Progenitor cell of endocrine pancreas (in vitro differentiated cells): ENCODE measurements at regions not wholly inside any gene's neighbourhood (a gene's known extent, or its start where the extent isn't known, plus 50 kb on each side); places are given as distances from the start of the nearest gene placed in this dataset.

Source experiments
- DNase-seq: peaks from one replicate; pipeline ENCODE4 v3.0.0; 2021; ENCODE audit warnings: low spot score; ENCODE audit not compliant: unreplicated experiment
- H3K27ac Mint-ChIP-seq: 2 replicates; pipeline ENCODE4 v1.8.0; 2021; ENCODE audit warnings: mild to moderate bottlenecking, moderate library complexity, mixed read lengths
- H3K27me3 Mint-ChIP-seq: 2 replicates; pipeline ENCODE4 v1.8.0; 2021; ENCODE audit warnings: mixed read lengths
- H3K36me3 Mint-ChIP-seq: 2 replicates; pipeline ENCODE4 v1.8.0; 2022; ENCODE audit warnings: mixed read lengths; ENCODE audit not compliant: insufficient read depth
- H3K4me1 Mint-ChIP-seq: 2 replicates; pipeline ENCODE4 v1.8.0; 2021; ENCODE audit warnings: low read depth, mixed read lengths
- H3K4me3 Mint-ChIP-seq: 2 replicates; pipeline ENCODE4 v1.8.0; 2021; ENCODE audit warnings: low read depth, mild to moderate bottlenecking, moderate library complexity, mixed read lengths
- H3K9me3 Mint-ChIP-seq: 2 replicates; pipeline ENCODE4 v1.8.0; 2021; ENCODE audit warnings: low read depth, mixed read lengths
- CTCF ChIP-seq: fragments of 200-600 bp; sonication (generic); IDR thresholded peaks from one replicate; pipeline ENCODE4 v1.5.0; 2021; ENCODE audit warnings: antibody characterized with exemption, mild to moderate bottlenecking; ENCODE audit not compliant: unreplicated experiment

- Mint-ChIP-seq H3K27ac (no peak overlapping the region), H3K27me3 (peaks cover under 1% of the 10 kb centered on the region), H3K4me3 (no peak overlapping the region)
Measured at GRCh38 chr7:142331941-142332340, 74.1 kb upstream of the PRSS58 start.

GRCh38 chr7:142329062-142329790 is 71.4 kb upstream of the PRSS58 start:
- TF ChIP-seq CTCF, result no peak
- Mint-ChIP-seq H3K27ac (peak overlapping the region; percentile 15), H3K36me3 (no peaks in the 10 kb centered on the region), H3K4me3 (no peak overlapping the region), H3K4me1 (peaks cover 2% of the 10 kb centered on the region), H3K9me3 (no peaks in the 10 kb centered on the region), H3K27me3 (no peaks in the 10 kb centered on the region)
- DNase-seq, result no peak

More at GRCh38 chr7:142331941-142332340, 74.1 kb upstream of the PRSS58 start:
- H3K9me3 Mint-ChIP-seq, result no peaks in the 10 kb centered on the region
- TF ChIP-seq CTCF, result no peak
- H3K4me1 Mint-ChIP-seq, result peaks cover 2% of the 10 kb centered on the region
- no peaks in the 10 kb centered on the region for H3K36me3 Mint-ChIP-seq
- no peak for DNase-seq

GRCh38 chr7:142328551-142328950 is 70.7 kb upstream of the PRSS58 start:
- no peak for TF ChIP-seq CTCF
- Mint-ChIP-seq H3K36me3 (no peaks in the 10 kb centered on the region), H3K27ac (no peak overlapping the region), H3K4me3 (no peak overlapping the region), H3K9me3 (no peaks in the 10 kb centered on the region), H3K27me3 (no peaks in the 10 kb centered on the region), H3K4me1 (peaks cover 2% of the 10 kb centered on the region)
- no peak for DNase-seq

GRCh38 chr7:142327628-142328405 is 70.0 kb upstream of the PRSS58 start:
- DNase-seq, result no peak
- no peak overlapping the region for H3K4me3 Mint-ChIP-seq
- H3K27ac Mint-ChIP-seq, result no peak overlapping the region
- H3K36me3 Mint-ChIP-seq, result no peaks in the 10 kb centered on the region
- no peaks in the 10 kb centered on the region for H3K27me3 Mint-ChIP-seq
- no peak for TF ChIP-seq CTCF
- H3K9me3 Mint-ChIP-seq, result no peaks in the 10 kb centered on the region
- peaks cover 2% of the 10 kb centered on the region for H3K4me1 Mint-ChIP-seq

- H3K36me3 Mint-ChIP-seq, result no peaks in the 10 kb centered on the region
- no peaks in the 10 kb centered on the region for H3K9me3 Mint-ChIP-seq
- TF ChIP-seq CTCF, result peak; percentile 56
- H3K27ac Mint-ChIP-seq, result no peak overlapping the region
- peak; percentile 40 for DNase-seq
- H3K4me3 Mint-ChIP-seq, result no peak overlapping the region
- H3K4me1 Mint-ChIP-seq, result peaks cover 4% of the 10 kb centered on the region
- H3K27me3 Mint-ChIP-seq, result peaks cover 3% of the 10 kb centered on the region
Measured at GRCh38 chr7:142323706-142324105, 65.8 kb upstream of the PRSS58 start.
